Activated CD4-positive, alpha-beta T cell treated with anti-CD3 and anti-CD28 coated beads, Interleukin-2, amount 50 U/mL, for 16 hours (primary cell): ENCODE measurements at regions not wholly inside any gene's neighbourhood (a gene's known extent, or its start where the extent isn't known, plus 50 kb on each side); places are given as distances from the start of the nearest gene placed in this dataset.
"Not testable (repeated sequence)": the region's sequence is repeated elsewhere in the genome, so short reads cannot be mapped to it uniquely, and the experiment has no call there.

Source experiments
- DNase-seq: peaks from one replicate; pipeline ENCODE4 v3.0.0-alpha.2; 2020

- no peak for DNase-seq
Observed at GRCh38 chr1:60791226-60791625, 291.1 kb upstream of the NFIA start.

GRCh38 chr1:60773099-60773498, 309.3 kb upstream of the NFIA start:
- not testable (repeated sequence) for DNase-seq

GRCh38 chr1:60769082-60769481, 313.3 kb upstream of the NFIA start:
- DNase-seq: no peak

GRCh38 chr1:60765204-60765603, 317.2 kb upstream of the NFIA start:
- peak; percentile 16 for DNase-seq

- DNase-seq: no peak
Observed at GRCh38 chr1:60764489-60764888, 317.9 kb upstream of the NFIA start.

- no peak for DNase-seq
Observed at GRCh38 chr1:60763741-60764140, 318.6 kb upstream of the NFIA start.

- DNase-seq: no peak
Observed at GRCh38 chr1:60762911-60763310, 319.4 kb upstream of the NFIA start.

- no peak for DNase-seq
Observed at GRCh38 chr1:60762176-60762575, 320.2 kb upstream of the NFIA start.

- no peak for DNase-seq
Observed at GRCh38 chr1:60759291-60759690, 323.1 kb upstream of the NFIA start.

GRCh38 chr1:60757485-60757884, 324.9 kb upstream of the NFIA start:
- DNase-seq: no peak

GRCh38 chr1:60753036-60753900, 329.1 kb upstream of the NFIA start:
- DNase-seq: no peak

GRCh38 chr1:60751306-60751705, 331.1 kb upstream of the NFIA start:
- DNase-seq: no peak

GRCh38 chr1:60747353-60747752, 335.0 kb upstream of the NFIA start:
- DNase-seq: no peak

GRCh38 chr1:60746278-60746791, 336.0 kb upstream of the NFIA start:
- no peak for DNase-seq

- DNase-seq: no peak
Observed at GRCh38 chr1:60745484-60745883, 336.9 kb upstream of the NFIA start.

- DNase-seq: no peak
Observed at GRCh38 chr1:60742339-60742738, 340.0 kb upstream of the NFIA start.

- DNase-seq: no peak
Observed at GRCh38 chr1:60740154-60740553, 342.2 kb upstream of the NFIA start.

GRCh38 chr1:60739729-60740128, 342.6 kb upstream of the NFIA start:
- DNase-seq: no peak

GRCh38 chr1:60732977-60733401, 349.4 kb upstream of the NFIA start:
- DNase-seq: no peak

GRCh38 chr1:60731321-60731720, 351.0 kb upstream of the NFIA start:
- no peak for DNase-seq

GRCh38 chr1:60727552-60727951, 354.8 kb upstream of the NFIA start:
- DNase-seq: no peak

- no peak for DNase-seq
Observed at GRCh38 chr1:60716472-60716871, 365.9 kb upstream of the NFIA start.

- no peak for DNase-seq
Observed at GRCh38 chr1:60715970-60716369, 366.4 kb upstream of the NFIA start.

- no peak for DNase-seq
Observed at GRCh38 chr1:60709426-60709825, 372.9 kb upstream of the NFIA start.

- DNase-seq: no peak
Observed at GRCh38 chr1:60705026-60705425, 377.3 kb upstream of the NFIA start.
